ENCODE measurements at regions not wholly inside any gene's neighbourhood (a gene's known extent, or its start where the extent isn't known, plus 50 kb on each side); places are given as distances from the start of the nearest gene placed in this dataset.

DNA sequence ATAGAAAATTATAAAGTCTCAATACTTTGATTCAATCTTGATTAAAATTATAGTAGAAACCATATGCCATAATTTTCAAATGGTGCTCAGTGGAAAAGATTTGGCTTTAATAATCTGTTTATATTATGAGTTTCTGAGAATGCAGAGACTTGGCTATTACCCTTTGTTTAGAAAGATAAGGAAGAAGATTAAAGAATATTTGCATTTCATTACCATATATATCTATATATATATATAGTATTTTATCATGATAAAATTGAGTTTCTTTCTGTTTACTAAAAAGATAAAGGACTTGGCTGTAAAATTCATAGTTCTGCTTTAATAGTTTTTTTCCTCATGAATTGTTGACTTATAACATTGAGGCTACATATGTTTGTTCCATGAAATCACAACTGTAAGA is 679.3 kb upstream of the MAP3K7 start:
- no peak for TF ChIP-seq POLR2A (IDR thresholded peaks at IDR 0.05)
- TF ChIP-seq, protein P1, sequence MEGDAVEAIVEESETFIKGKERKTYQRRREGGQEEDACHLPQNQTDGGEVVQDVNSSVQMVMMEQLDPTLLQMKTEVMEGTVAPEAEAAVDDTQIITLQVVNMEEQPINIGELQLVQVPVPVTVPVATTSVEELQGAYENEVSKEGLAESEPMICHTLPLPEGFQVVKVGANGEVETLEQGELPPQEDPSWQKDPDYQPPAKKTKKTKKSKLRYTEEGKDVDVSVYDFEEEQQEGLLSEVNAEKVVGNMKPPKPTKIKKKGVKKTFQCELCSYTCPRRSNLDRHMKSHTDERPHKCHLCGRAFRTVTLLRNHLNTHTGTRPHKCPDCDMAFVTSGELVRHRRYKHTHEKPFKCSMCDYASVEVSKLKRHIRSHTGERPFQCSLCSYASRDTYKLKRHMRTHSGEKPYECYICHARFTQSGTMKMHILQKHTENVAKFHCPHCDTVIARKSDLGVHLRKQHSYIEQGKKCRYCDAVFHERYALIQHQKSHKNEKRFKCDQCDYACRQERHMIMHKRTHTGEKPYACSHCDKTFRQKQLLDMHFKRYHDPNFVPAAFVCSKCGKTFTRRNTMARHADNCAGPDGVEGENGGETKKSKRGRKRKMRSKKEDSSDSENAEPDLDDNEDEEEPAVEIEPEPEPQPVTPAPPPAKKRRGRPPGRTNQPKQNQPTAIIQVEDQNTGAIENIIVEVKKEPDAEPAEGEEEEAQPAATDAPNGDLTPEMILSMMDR (IDR thresholded peaks at IDR 0.05), result no peak
